ENCODE measurements at regions not wholly inside any gene's neighbourhood (a gene's known extent, or its start where the extent isn't known, plus 50 kb on each side); places are given as distances from the start of the nearest gene placed in this dataset.

DNA sequence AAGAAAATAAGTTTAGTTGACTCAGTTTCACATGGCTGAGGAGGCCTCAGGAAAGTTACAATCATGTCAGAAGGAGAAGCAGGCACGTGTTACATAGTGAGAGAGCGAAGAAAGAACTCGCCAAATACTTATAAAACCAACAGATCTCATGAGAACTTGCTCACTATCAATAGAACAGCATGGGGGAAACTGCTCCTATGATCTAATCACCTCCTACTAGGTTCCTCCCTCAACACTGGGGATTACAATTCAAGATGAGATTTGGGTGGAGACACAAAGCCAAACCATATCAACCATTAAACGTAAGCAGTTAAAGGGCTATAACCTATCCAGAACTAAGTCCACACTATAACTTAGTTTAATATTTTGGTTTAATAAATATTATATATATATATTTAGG, 113.8 kb upstream of the ADGRL3 start:
- ChIA-PET POLR2A (no interaction called here), CTCF (interaction anchor here (1.5 kb wide), 1 partner anchor 11 kb away, joined by 3 read pairs; no protein-coding TSS in a partner anchor), RAD21 (ENCODE audit: unreplicated experiment) (no interaction called here), SMC1A (ENCODE audit: uncharacterized antibody, unreplicated experiment) (no interaction called here)
- no peak for ATAC-seq
- FAIRE-seq = no peak
- H3K36me3 ChIP-seq (ENCODE audit: control insufficient read depth in 2 of 2, insufficient read depth in 2 of 2, low read length in 1 of 2) = no peaks in the 10 kb centered on the region
- H3K27me3 ChIP-seq (replicated peaks in 1 of 2; ENCODE audit: control insufficient read depth in 2 of 2, insufficient read depth in 2 of 2, low read length in 1 of 2) = no peaks in the 10 kb centered on the region
- H3K27ac ChIP-seq (ENCODE audit: control insufficient read depth, insufficient read depth) = no peak overlapping the region
- no peak overlapping the region for H3K4me2 ChIP-seq (ENCODE audit: control insufficient read depth, insufficient read depth)
- H3K4me3 ChIP-seq = no peak overlapping the region
- no peaks in the 10 kb centered on the region for H3K4me1 ChIP-seq (ENCODE audit: control insufficient read depth, insufficient read depth, low read length)
- H2AFZ ChIP-seq (ENCODE audit: control insufficient read depth, low read depth, low read length) = no peak overlapping the region
- no peaks in the 10 kb centered on the region for H4K20me1 ChIP-seq (ENCODE audit: control insufficient read depth, insufficient read depth)
- DNase-seq (ENCODE audit: low read depth, low spot score) = no peak
- WGBS (ENCODE audit: insufficient coverage, insufficient replicate concordance, low lambda C conversion rate, missing lambda C conversion rate) = 15% methylated on average over 4 of the region's 4 CpGs
- no peaks in the 10 kb centered on the region for H3K9me3 ChIP-seq (replicated peaks; ENCODE audit: control insufficient read depth, insufficient read depth, low read length)
- no peaks in the 10 kb centered on the region for H3K79me2 ChIP-seq (ENCODE audit: control insufficient read depth, insufficient read depth, low read length)
- BruUV-seq (replicated peaks) = no TSS peak
- TF ChIP-seq ZBED1 (IDR thresholded peaks at IDR 0.05; ENCODE audit: borderline replicate concordance) (no peak), CBX5 (IDR thresholded peaks at IDR 0.05; ENCODE audit: low read depth) (no peak), CHD2 (IDR thresholded peaks at IDR 0.05; ENCODE audit: borderline replicate concordance, low read depth, low read length) (no peak), RFX5 (IDR thresholded peaks at IDR 0.05; ENCODE audit: low read depth, low read length) (no peak), HDAC6 (IDR thresholded peaks at IDR 0.05; ENCODE audit: unreplicated experiment) (no peak), MEF2A (IDR thresholded peaks at IDR 0.05; ENCODE audit: insufficient read depth, low read depth, low read length) (no peak)
- TF ChIP-seq, protein P1, sequence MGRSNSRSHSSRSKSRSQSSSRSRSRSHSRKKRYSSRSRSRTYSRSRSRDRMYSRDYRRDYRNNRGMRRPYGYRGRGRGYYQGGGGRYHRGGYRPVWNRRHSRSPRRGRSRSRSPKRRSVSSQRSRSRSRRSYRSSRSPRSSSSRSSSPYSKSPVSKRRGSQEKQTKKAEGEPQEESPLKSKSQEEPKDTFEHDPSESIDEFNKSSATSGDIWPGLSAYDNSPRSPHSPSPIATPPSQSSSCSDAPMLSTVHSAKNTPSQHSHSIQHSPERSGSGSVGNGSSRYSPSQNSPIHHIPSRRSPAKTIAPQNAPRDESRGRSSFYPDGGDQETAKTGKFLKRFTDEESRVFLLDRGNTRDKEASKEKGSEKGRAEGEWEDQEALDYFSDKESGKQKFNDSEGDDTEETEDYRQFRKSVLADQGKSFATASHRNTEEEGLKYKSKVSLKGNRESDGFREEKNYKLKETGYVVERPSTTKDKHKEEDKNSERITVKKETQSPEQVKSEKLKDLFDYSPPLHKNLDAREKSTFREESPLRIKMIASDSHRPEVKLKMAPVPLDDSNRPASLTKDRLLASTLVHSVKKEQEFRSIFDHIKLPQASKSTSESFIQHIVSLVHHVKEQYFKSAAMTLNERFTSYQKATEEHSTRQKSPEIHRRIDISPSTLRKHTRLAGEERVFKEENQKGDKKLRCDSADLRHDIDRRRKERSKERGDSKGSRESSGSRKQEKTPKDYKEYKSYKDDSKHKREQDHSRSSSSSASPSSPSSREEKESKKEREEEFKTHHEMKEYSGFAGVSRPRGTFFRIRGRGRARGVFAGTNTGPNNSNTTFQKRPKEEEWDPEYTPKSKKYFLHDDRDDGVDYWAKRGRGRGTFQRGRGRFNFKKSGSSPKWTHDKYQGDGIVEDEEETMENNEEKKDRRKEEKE (IDR thresholded peaks at IDR 0.05) = no peak
- no peak overlapping the region for H3K9ac ChIP-seq (ENCODE audit: control insufficient read depth, insufficient read depth, low read length)
- in situ Hi-C loops (cut with MboI) (no loop called here), intact Hi-C loops (cut with micrococcal nuclease; ENCODE audit: unreplicated experiment) (no loop called here)

All from GM12878 (cell line).